ENCODE measurements at regions not wholly inside any gene's neighbourhood (a gene's known extent, or its start where the extent isn't known, plus 50 kb on each side); places are given as distances from the start of the nearest gene placed in this dataset.

DNA sequence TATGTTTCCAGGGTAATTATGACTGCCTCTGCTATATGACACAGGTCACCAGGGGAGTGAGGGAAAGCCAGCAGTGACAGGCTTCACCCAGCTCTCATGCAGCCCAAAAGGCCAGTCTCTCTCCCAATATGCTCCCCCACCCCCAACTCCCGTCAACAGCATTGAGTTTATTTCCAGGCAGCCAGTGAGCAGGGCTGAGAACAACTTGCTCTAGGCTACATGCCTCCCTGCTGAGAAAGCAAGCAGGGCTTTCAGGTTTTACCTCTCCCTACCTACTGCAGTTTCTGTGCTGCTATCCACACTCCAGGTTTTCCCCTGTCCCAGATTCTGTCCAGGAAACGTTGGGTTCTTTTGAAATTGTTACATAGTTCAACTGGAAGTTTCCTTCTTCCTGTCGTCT is 291.4 kb downstream of the PABPC4L start:
- TF ChIP-seq, protein P1, sequence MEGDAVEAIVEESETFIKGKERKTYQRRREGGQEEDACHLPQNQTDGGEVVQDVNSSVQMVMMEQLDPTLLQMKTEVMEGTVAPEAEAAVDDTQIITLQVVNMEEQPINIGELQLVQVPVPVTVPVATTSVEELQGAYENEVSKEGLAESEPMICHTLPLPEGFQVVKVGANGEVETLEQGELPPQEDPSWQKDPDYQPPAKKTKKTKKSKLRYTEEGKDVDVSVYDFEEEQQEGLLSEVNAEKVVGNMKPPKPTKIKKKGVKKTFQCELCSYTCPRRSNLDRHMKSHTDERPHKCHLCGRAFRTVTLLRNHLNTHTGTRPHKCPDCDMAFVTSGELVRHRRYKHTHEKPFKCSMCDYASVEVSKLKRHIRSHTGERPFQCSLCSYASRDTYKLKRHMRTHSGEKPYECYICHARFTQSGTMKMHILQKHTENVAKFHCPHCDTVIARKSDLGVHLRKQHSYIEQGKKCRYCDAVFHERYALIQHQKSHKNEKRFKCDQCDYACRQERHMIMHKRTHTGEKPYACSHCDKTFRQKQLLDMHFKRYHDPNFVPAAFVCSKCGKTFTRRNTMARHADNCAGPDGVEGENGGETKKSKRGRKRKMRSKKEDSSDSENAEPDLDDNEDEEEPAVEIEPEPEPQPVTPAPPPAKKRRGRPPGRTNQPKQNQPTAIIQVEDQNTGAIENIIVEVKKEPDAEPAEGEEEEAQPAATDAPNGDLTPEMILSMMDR (IDR thresholded peaks at IDR 0.05), result no peak
- TF ChIP-seq POLR2A (IDR thresholded peaks at IDR 0.05), result no peak
